HG03095 (cell line): ENCODE measurements at regions not wholly inside any gene's neighbourhood (a gene's known extent, or its start where the extent isn't known, plus 50 kb on each side); places are given as distances from the start of the nearest gene placed in this dataset.
A peak's percentile ranks its signal among the peaks of the same experiment; 100 is the strongest.

Experiments used
- ATAC-seq: cut with Tn5 transposase; IDR thresholded peaks from one replicate; pipeline ENCODE4 v1.9.1; 2021; ENCODE audit warnings: moderate library complexity; ENCODE audit not compliant: unreplicated experiment

GRCh38 chr1:229195246-229195645, 75.7 kb upstream of the RAB4A start:
- no peak for ATAC-seq

GRCh38 chr1:229196404-229197264, 74.3 kb upstream of the RAB4A start:
- no peak for ATAC-seq

- no peak for ATAC-seq
Observed at GRCh38 chr1:229197265-229197585, 73.7 kb upstream of the RAB4A start.

GRCh38 chr1:229199261-229200243, 71.4 kb upstream of the RAB4A start:
- ATAC-seq = peak; percentile 93

GRCh38 chr1:229203030-229203751, 67.7 kb upstream of the RAB4A start:
- ATAC-seq = no peak

- ATAC-seq = no peak
Observed at GRCh38 chr1:229203991-229204632, 66.8 kb upstream of the RAB4A start.

- no peak for ATAC-seq
Observed at GRCh38 chr1:229204921-229205777, 65.8 kb upstream of the RAB4A start.

GRCh38 chr1:229205854-229206253, 65.1 kb upstream of the RAB4A start:
- no peak for ATAC-seq

- ATAC-seq = no peak
Observed at GRCh38 chr1:229207916-229208315, 63.0 kb upstream of the RAB4A start.

- ATAC-seq = no peak
Observed at GRCh38 chr1:229208481-229208880, 62.4 kb upstream of the RAB4A start.

- no peak for ATAC-seq
Observed at GRCh38 chr1:229209386-229209785, 61.5 kb upstream of the RAB4A start.

- ATAC-seq = no peak
Observed at GRCh38 chr1:229209816-229210215, 61.1 kb upstream of the RAB4A start.

GRCh38 chr1:229210844-229211243, 60.1 kb upstream of the RAB4A start:
- ATAC-seq = no peak

- no peak for ATAC-seq
Observed at GRCh38 chr1:229213797-229214196, 57.1 kb upstream of the RAB4A start.

- ATAC-seq = no peak
Observed at GRCh38 chr1:229217716-229218115, 53.2 kb upstream of the RAB4A start.

GRCh38 chr1:229218612-229219025, 52.3 kb upstream of the RAB4A start:
- ATAC-seq = no peak

GRCh38 chr1:229220163-229220846, 50.6 kb upstream of the RAB4A start:
- ATAC-seq = no peak

GRCh38 chr1:229221106-229222019, 49.5 kb upstream of the RAB4A start:
- ATAC-seq = no peak
